NCI-H524 (cell line): ENCODE measurements at regions not wholly inside any gene's neighbourhood (a gene's known extent, or its start where the extent isn't known, plus 50 kb on each side); places are given as distances from the start of the nearest gene placed in this dataset.
A peak's percentile ranks its signal among the peaks of the same experiment; 100 is the strongest.

Experiments
- DNase-seq, 2 experiments: peaks; one replicate each; lab custom pipeline; 2025; lab: John Stamatoyannopoulos, UW

DNA sequence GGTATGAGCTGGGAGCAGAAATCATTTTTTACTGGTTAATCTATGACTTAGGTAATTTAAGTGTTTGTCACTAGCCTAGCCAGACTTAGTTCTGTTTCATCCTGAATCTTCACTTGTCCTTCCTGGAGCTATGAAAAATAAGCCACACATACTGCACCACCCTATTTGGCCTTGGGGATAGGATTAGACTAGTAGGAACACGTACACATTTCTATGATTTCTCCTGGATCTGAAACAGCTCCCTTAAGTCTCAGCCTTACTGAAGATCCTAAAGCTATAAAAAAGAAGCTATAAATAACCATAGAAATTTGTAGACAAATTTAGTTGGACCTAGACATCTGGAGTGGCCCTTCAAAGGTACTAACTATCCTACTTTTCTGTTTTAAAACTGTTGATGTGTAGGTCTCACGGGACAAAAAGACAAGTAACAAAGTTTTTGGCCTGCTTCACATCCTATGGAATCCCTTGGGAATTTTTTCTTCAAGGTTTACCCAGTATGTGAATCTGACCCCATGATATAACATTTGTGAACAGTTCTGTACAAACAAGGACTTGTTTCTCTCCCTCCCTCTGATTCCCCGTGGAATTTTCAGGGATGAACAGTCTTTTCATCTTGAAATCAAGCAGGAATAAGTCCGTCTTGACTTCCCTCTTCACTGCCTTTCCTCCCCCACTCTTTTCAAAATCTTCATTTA, 275.0 kb downstream of the FAM76B start:
- DNase-seq, result no peak

DNA sequence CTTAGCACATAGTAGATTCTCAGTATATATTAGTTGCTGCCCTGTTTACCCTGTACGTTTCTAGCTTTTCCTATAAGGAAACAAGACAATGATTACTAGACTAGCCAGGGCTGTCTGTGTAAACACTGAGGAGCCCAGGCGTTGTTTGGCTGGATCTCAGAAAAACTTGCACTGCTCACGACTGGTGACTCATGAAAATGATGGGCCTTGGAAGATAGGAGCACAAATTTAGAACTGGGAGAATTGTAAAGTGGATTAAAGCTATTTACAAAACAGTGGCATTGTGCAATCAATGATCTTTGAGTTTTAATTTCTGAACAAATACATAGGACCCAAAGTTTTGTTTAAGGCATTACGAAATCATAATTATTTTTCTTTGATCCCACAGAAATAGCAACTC, 276.9 kb downstream of the FAM76B start:
- DNase-seq, result no peak

DNA sequence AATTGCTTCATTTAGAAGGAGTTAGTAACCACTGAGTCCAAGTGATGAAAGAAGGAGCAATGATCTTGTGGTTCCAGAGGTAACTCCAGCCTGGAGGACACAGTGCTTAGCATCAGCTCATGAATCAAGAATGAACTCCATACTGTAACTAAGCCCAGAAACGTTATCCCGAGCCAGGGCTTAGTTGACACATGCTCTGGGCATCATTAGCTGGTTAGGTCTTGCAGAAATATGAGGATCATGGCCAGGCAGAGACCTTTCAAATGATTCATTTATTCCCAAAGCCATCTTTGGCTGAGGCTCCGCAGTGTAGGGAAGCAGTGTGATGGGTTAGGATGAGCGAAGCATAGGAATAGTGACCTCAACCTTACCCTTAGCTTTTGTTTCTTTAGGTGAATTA, 277.4 kb downstream of the FAM76B start:
- no peak for DNase-seq

DNA sequence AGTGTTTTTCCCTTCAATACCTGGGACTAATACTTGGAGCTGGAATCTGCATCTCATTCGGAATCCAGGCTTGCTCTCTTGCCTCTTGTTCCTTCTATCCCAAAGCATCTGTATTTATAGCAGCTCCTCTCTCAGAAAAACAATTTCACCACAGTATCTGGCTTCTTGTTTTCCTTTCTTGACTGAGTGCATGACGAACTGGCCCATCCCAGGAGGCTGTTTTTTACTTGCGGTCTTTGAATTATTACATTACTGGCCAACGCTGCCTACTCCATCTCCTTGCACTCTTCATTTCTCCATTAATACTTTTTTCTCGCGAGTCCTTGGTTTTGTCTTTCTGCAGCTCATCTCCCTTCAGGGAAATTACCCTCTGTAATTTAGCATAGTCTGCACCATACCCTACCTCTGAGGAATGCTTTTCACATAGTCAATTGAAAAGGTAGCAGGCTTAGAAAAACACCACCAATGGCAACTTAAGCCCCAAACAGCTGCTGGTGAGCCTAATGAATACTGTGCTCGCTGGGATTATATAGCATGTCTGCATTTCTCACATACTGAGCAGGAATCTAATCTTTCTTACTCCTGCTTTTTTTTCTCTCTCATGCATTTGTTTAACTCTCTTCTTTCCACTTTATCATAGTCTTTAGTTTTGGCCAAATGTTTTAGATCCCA, 277.4 kb upstream of the SESN3 start:
- DNase-seq, result no peak

DNA sequence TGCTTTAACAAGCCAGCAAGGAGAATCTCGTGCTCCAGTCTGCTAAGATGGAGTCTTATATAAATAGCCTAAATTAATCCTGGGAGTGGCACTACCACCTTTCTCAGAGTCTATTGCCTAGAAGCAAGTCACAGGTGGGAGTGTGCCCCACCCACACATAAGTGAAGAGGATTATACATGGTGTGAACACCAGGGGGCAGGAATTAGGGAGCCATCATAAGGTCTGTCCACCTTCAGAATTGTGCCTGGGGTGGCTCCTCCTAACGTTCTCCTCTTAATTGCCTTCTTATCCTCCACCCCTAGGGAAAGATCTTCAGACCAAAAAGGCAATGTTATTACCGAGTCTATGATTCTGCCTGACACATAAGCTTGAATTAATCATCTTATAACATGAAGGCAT, 276.8 kb upstream of the SESN3 start:
- no peak for DNase-seq

DNA sequence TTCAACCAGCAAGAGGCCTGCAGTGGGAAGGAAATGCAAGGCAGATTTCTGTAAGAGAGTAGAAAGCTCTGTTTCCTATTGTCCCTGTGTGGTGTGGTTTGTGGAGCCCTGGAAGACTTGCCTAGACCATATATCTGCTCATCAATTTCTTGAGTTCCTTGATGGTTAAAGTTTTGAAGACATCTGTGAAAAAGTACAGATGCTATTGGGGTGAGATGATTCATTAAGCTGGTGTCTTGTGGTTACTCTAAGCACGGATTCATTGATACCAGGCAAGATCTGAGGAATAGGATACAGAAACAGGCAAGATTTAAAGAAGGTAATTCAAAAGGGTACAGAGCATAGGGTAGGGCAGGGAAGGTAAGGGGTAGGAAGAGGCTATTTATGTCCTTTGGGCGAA, 275.8 kb upstream of the SESN3 start:
- DNase-seq, result no peak

DNA sequence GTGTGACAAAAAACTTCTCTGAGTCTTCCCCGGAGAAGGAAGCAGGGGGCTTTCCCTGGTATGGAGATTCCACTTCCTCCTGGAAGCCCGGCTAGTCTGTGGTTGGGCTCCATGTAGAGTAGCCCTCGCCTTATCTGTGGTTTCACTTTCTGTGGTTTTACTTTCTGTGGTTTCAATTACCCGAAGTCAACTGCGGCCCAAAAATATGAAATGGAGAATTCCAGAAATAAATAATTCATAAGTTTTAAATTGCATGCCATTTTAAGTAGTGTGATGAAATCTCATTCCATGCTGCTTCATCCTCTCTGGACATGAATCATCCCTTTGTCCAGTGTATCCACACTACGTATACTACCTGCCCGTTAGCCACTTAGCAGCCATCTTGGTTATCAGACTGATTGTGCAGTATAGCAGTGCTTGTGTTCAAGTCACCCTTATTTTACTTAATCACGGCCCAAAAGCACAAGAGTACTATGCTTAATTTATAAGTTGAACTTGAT, 275.0 kb upstream of the SESN3 start:
- DNase-seq, result no peak

DNA sequence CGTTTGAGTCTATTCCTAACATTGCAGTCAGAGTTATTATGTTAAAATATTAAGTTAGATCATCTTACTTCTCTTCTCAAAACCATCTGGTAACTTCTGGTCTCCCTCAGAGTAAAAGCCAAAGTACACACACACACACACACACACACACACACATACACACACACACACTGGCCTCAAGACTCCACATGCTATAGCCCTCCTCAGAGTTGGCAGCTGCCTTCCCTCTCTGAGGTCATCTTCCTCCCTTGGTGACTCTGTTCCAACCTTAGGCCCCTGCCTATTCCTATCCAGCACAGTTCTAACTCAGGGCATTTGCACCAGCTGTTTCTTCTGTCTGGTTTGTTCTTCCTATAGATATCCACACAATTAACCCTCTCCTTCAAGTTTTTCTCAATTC, 272.0 kb upstream of the SESN3 start:
- no peak for DNase-seq

DNA sequence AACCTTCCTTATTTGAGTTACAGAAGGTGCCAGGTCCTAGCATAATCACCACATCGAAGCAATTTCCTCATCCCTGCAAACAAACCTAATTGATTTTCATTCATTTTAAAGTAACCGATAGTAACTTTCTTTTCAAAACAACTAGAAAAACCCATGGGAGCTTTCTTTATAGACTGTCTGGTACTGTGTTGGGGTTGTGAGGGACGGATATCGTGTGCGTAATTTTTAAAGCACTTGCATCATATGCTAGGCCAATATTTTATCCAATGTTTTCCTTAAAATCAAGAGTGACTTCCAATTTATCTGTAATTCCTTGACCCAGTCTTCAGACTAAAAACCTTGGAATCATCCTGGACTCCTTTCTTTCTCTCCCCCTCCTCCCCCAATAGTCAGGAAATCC, 271.5 kb upstream of the SESN3 start:
- DNase-seq, result no peak

DNA sequence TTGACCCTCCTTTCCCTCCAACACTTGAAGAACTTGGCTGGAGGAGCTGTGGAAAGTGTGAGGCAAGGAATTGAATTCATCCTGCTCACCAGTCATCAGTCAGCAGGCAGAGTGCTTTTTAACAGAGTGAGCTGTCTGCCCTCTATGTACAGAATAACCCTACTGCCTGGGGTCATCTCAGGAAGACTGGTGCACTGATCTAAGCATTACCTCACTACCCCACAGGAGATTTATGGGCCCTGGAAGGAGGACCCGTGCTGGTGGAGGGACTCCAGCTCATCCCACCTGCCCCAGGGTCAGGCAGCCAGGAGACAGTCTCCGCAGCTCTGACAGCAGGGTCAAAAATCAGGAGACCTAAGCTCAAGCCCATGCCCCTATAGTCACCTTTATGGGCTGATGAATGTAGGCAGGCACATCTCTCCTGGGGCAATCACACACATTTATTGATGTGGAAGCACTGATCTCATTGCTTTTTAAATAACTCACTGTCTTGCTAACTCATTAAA, 270.8 kb upstream of the SESN3 start:
- DNase-seq, result no peak

DNA sequence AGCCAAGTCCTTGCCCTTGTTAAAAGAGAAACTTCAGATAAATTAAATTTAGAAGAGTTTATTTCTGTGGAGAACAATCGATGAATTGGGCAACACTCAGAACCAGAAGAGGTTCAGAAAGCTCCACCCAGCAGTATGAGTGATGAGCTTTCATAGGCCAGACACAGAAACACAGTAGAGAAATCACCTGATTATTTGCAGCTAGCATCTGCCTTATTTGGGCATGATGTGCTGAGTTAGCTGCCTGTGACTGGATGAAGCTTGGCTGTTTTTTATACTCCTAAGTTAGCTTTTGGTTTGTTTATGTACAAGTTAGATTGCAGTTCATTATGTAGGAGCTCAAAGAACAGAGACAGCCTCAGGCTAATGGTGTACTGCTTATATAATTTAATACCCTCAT, 269.5 kb upstream of the SESN3 start:
- no peak for DNase-seq

DNA sequence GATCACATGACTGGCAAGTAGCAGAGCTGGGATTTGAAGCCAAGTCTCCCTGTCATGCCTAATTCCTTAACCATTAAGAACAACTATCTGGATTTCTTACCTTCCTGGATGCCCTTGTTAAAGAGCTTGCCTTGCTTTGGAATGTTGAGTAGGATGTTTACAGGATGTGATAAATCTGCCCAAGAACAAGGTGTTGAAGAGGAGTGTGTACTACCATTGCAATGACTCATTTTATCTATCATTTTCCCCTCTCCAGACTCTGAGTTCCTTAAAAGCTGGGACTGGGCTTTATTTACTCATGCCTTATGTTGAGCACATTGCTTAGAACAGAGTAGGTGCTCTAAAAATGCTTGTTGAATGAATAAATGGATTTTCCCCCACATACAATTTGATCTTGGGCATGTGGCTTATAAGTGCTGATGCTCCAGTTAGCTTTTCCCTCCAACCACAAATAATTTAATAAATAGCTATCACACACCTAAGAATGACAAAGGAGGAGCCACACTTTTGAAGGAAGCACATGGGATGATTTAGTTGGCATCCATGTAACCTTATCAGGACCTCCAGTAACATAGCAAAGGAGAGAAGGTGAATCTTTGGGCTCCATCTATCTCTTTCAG, 268.6 kb upstream of the SESN3 start:
- DNase-seq, result no peak

DNA sequence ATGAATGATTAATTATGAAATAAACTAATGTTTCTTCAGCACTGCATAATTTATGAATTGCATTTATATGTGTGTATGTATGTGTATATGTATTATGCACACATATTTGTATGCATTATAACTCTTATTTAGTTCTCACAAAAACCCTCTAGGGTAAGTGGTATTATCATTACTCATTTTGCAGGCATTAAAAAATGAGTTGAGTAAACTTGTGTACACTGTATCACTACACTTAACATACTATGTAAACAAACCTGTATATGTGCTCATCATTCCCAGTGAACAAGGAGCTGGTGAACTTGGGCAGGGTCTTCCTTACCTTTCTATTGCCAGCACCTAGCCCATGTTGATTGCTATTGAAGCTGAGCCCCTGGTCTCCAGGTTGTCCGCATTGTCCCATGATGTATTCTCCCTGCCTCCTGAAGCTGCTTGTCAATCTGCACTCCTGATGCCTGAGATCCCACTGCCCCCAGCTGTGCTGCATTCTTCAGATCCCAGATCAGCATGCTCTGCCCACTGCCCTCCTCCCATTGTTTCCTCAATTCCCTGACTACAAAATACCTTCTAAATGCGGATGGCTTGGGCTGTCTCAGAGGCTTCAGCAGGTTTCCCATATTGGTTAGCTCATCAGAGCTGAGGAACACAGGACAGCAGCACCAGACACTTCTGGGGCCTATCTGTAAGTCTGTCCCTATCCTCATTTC, 267.9 kb upstream of the SESN3 start:
- DNase-seq, result no peak

DNA sequence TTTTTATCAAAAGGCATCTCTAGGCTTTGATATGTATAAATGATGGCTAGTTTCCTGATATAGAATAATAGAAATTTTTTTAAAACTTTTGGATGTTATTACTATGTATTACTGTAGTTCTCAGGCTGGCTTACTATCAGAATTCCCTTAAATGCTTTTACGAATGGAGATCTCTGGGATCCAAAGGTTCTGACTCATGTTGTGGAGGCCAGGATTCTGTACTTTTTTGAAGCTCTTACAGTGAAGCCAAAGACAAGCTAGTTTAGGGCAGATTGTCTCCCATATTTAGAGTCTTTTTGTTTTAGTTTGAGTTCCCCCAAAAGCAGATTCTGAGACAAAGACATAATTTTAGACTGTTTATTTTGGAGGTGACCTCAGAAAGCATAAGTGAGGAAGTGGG, 265.9 kb upstream of the SESN3 start:
- DNase-seq, result no peak

DNA sequence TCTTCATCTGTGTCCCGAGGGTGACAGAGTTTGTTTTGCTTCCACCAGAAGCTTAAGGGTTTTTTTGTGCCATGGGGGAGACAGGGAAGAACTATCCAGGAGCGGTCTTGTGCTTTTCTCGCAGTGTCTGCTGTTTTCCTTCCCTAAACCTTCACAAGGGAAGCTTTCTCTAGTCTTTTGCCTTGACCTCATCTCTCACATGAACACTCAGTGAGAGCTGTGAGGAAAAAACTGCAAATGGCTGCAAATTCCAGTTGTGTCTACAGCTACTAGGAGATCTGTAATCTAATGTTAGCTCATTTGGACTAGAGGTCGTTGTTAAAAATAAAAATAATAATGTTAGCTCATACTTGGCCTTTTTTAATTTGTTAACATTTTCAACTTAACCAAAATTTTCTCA, 264.7 kb upstream of the SESN3 start:
- no peak for DNase-seq

DNA sequence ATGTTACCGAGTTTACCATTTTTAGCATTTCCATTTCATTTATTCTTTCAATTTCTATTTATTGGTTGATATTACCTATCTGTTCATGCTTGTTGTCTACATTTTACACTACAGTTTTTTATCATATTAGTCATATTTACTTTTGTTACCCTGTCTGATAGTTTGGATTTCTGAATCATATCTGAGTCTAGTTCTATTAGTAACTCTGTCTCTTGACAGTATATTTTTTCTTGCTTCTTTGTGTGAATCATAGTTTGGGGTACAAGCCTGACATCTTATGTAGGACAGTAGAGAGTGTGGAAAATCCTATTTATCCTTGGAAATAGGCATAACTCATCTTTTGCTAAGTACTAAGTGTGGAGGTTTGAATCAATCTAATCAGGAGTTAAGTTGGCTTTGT, 263.9 kb upstream of the SESN3 start:
- DNase-seq, result no peak

DNA sequence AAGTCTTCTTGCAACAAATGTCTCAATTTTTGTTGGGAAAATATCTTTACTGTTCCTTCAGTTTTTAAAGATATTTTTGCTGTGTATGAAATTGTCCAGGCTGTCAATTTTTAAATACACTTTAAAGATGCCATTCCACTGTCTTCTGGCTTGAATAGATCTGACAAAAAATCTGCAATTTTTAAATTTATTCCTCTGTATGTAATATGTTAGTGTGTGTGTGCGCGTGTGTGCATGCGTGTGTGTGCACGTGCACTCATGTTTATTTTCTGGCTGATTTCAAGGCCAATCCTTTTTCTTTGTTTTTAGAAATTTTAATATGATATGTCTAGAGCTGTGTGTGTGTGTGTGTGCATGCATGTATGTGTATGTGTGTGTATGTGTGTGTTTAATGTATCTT, 263.2 kb upstream of the SESN3 start:
- no peak for DNase-seq

DNA sequence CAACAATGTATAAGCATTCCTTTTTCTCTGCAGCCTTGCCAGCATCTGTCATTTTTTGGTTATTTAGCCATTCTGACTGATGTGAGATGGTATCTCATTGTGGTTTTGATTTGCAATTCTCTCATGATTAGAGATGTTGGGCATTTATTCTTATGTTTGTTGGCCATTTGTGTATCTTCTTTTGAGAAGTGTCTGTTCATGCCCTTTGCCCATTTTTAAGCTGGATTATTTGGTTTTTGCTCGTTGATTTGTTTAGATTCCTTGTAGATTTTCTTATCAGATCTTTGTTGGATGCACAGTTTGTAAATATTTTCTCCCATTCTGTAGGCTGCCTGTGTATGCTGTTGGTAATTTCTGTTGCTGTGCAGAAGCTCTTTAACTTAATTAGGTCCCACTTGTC, 259.6 kb upstream of the SESN3 start:
- no peak for DNase-seq

DNA sequence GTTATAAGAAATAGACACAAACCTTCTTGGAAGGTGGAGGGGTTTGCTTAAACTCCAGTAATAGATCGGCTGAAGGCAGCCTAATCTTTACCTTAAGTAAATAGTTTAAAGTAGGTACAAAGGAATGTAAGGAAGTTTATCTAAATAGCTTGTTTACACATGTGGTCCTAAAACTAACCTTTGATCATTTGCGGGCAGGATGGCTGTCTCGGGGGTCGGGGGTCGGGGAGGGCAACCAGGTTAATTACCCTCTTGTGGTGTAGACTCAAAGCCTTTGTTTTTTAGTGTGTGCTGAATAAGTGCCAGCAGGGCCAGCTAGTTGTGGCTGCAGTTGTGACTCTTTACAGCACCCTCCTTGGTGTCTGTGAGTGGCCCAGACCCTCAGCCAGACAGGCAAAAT, 256.9 kb upstream of the SESN3 start:
- no peak for DNase-seq

DNA sequence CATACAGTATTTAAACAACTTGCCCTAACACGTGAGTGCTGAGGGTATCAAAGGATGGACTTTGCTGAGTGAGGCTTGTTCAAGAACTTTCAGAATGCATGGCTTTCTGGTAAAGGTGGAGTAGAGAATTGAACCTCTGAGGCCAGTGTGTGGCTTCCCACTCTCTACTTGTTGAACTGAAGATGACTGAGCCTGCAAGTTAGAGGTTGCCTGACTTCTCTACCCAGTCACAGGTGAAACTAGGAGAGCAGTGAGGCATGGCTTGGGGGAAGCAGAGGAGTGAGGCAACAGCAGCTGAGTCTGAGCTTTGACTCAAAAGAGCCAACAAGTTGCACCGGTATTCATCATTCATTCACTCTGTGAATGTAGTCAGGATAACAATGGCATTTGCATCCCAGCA, 256.4 kb upstream of the SESN3 start:
- DNase-seq, result no peak

DNA sequence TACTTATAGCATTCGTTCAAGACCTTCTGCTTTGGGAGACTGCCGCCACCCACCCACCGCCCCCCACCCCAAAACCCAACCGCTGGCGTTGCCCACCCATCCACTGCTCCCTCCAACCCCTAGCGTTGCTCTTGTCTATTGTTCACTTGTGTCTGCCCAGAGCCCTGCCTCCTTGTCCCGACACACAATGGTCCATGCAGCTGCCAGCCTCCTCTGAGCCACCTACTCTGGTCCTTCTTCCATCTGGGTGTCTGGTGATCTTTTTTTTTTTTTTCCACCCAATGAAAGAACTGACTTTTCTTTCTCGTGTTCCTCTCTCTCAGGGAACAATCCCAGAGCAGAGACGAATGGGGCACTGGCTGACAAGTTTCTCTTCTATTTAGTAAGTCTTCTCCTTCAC, 256.0 kb upstream of the SESN3 start:
- DNase-seq, result no peak

DNA sequence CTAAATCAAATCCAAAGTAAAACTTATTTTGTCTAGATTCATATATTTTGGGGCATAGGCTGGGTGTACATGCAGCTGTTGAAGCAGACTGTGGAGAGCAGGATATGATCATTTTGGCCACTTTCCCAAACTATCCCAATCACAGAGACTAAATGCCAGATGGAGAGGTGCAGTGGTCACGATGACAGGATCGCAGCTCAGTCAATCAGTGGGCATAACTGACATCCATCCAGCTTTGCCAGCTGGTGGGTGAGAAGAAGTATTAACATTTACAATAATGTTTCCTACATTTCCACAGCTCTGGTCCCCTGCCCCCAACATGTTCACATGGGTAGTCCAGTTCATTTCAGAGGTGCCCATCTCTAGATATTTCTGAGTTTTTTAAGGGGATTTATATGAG, 255.5 kb upstream of the SESN3 start:
- DNase-seq, result peak; percentile 72 to 82
